AG10803 (cell line): ENCODE measurements at regions not wholly inside any gene's neighbourhood (a gene's known extent, or its start where the extent isn't known, plus 50 kb on each side); places are given as distances from the start of the nearest gene placed in this dataset.

Experiments used
- DNase-seq: peaks from one replicate; pipeline ENCODE4 v3.0.0; 2010; ENCODE audit warnings: low read depth
- H3K4me3 ChIP-seq: 2 replicates; pipeline ENCODE4 v1.5.1; 2011; ENCODE audit warnings: mild to moderate bottlenecking, low read length, control low read depth
- TF ChIP-seq, protein P1 (sequence below): conservative IDR thresholded peaks from 2 replicates; pipeline ENCODE4 v1.5.1; 2011; ENCODE audit warnings: mild to moderate bottlenecking, low read length, control low read depth, inconsistent platforms

DNA sequence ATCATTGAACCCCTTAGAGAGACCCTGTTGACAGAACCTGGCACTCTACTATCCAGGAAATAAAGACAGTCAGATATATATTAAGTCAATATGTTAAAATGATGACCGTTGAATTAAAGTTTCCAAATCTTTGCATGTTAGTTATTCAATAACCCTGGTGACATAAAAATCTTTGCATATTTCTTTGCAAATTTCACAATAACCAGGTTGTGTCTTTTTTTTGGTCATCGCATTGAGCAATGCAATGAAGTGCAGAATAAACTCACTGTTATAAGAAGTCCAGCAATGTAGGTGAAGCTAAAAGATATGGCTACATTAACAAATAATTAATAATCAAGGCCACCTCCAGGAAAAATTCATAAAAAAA is 596.9 kb downstream of the NYAP2 start:
- TF ChIP-seq, protein P1, sequence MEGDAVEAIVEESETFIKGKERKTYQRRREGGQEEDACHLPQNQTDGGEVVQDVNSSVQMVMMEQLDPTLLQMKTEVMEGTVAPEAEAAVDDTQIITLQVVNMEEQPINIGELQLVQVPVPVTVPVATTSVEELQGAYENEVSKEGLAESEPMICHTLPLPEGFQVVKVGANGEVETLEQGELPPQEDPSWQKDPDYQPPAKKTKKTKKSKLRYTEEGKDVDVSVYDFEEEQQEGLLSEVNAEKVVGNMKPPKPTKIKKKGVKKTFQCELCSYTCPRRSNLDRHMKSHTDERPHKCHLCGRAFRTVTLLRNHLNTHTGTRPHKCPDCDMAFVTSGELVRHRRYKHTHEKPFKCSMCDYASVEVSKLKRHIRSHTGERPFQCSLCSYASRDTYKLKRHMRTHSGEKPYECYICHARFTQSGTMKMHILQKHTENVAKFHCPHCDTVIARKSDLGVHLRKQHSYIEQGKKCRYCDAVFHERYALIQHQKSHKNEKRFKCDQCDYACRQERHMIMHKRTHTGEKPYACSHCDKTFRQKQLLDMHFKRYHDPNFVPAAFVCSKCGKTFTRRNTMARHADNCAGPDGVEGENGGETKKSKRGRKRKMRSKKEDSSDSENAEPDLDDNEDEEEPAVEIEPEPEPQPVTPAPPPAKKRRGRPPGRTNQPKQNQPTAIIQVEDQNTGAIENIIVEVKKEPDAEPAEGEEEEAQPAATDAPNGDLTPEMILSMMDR: no peak
- H3K4me3 ChIP-seq: no peak overlapping the region
- peak; percentile 29 for DNase-seq

DNA sequence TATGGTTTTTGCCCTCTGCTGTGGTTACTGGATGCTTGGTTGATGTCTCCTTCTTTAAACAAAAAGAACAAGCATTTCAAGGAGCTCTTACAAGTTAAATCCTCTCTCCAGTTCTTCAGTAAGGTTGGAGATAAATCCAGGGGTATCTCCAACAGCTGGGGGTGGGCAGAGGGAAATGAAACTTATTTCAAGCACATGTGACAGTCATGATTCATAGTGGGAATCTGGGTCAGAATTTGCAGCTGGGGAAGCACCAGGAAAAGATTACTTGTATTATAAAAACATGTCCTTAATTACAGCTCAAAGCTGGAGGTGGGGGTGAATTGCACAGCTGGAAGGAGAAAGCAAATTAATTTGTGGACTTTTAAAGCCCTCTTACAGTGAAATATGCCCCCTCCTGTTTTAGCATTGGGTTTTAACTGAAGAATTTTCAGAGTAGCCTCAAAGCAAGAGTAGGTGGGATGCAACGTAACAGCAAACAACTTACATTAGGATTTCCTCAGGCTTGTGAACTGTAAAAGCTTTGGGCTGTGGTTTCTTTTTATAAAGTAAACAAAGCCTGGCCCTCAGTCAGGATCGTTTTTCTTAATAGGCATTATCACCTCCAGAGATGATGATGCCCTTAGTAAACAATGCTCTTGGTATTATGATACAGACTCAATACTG is 596.4 kb downstream of the NYAP2 start:
- H3K4me3 ChIP-seq: no peak overlapping the region
- DNase-seq: peak; percentile 47
- TF ChIP-seq, protein P1: no peak

DNA sequence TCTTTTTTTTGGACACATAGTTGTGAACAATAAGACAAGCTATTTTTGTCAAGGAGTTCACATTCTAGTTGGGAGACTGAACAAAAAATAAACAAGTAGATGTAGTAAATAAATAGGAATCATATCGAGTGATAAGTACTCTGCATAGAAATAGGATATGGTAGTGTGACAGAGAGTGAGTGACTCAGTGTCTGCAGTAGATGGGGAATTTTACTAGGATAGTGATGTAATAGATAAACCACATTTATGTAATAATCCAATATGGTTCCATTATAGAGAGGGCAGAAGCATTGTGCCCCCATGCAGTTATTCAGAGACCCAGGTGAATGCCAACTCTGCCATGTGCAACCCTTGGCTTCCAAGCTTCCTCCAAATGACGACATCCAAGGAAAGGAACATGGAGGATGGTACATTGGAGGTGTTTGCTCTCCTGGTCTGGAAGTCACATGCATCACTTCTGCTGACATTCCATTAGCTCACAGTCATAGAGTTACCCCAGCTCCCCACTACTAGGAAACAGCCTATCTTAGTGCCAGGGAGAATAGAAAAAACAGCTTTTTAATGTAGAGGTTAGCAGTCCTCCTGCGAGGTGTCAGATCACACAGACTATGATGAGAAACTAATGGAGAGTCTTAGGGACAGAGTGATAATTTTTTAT is 595.4 kb downstream of the NYAP2 start:
- peak; percentile 45 for DNase-seq
- H3K4me3 ChIP-seq: no peak overlapping the region
- TF ChIP-seq, protein P1: no peak

DNA sequence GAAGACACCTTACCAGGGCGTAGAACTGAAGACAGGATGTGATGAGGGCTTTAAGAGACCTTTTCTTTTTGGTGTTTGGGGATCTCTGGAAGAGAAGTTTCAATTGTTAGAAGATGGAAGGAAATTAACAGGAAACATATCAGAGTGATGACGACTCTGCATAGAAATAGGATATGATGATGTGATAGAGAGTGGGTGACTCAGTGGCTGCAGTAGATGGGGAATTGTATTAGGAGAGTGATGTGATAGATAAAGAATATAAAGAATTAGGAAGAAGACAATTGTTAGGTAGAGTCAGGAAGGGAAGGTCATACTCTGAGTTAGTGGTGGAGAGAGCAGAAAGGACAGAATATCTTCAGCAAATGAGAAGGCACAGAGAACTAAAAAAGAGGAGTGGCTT is 593.9 kb downstream of the NYAP2 start:
- H3K4me3 ChIP-seq: no peak overlapping the region
- TF ChIP-seq, protein P1: no peak
- DNase-seq: no peak

DNA sequence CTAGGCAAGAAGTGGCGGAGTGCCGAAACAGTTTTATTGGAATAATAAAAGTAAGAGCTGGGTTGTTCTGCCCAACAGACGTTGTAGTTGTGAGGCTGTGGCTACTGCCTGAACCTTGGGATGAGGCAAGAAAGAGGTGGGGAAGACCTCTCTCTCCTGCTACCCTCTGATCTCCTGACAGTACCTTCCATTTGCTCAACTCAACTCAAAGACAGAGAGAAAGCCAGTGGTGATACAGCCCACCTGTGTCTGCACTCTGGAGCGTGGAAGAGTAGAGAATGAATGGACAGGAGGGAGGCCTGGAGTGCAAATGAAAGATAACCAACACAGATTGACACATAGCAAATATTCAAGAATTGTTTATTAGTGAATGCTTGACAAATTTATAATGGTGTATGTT is 590.3 kb downstream of the NYAP2 start:
- no peak for DNase-seq
- TF ChIP-seq, protein P1: no peak
- no peak overlapping the region for H3K4me3 ChIP-seq

DNA sequence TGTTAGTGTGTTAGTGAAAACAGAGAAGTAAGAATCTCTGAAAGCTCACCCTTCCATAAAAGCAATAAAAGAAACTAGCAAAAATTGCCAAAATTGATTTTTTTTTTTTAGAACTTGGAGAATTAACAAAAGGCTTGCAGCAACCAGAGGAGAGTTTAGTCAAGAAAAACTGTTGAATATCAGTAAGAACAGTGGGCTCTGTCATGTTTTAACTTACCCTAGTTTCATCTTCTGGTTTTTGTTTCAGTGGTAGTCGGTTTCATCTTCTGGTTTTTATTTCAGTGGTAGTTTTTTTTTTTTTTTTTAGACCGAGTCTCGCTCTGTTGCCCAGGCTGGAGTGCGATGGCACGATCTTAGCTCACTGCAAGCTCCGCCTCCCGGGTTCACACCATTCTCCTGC is 580.9 kb downstream of the NYAP2 start:
- H3K4me3 ChIP-seq: no peak overlapping the region
- TF ChIP-seq, protein P1: no peak
- no peak for DNase-seq

DNA sequence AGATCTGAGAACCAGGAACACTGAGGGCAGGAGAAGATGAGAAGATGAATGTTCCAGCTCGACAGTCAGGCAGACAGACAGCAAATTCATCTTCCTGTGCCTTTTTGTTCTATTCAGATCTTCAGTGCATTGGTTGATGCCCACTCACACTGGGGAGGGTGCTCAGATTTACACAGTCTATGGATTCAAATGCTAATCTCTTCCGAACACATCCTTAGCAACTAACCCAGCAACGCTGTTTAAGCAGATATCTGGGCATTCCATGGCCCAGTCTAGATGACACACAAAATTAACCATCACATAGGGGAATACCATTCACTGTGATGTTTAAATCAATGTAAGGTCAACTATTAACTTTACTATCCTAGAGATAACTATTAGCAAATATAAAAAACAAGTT is 571.9 kb downstream of the NYAP2 start:
- no peak for DNase-seq
- TF ChIP-seq, protein P1: no peak
- no peak overlapping the region for H3K4me3 ChIP-seq
